ENCODE measurements at regions not wholly inside any gene's neighbourhood (a gene's known extent, or its start where the extent isn't known, plus 50 kb on each side); places are given as distances from the start of the nearest gene placed in this dataset.
"Not testable (repeated sequence)": the region's sequence is repeated elsewhere in the genome, so short reads cannot be mapped to it uniquely, and the experiment has no call there.

GRCh38 chr1:226461087-226461486, 53.2 kb upstream of the PARP1 start:
- DNase-seq, result no peak

GRCh38 chr1:226463925-226464586, 56.2 kb upstream of the PARP1 start:
- DNase-seq, result no peak

GRCh38 chr1:226464587-226464971, 56.7 kb upstream of the PARP1 start:
- DNase-seq, result not testable (repeated sequence)

GRCh38 chr1:226466296-226466695, 58.4 kb upstream of the PARP1 start:
- no peak for DNase-seq

- no peak for DNase-seq
Measured at GRCh38 chr1:226467443-226467842, 59.5 kb upstream of the PARP1 start.

- no peak for DNase-seq
Measured at GRCh38 chr1:226470921-226471866, 63.3 kb upstream of the PARP1 start.

- DNase-seq, result no peak
Measured at GRCh38 chr1:226473325-226473724, 65.4 kb upstream of the PARP1 start.

GRCh38 chr1:226474041-226474440, 66.1 kb upstream of the PARP1 start:
- DNase-seq, result no peak

GRCh38 chr1:226474443-226475141, 66.7 kb upstream of the PARP1 start:
- DNase-seq, result no peak

- no peak for DNase-seq
Measured at GRCh38 chr1:226475142-226475511, 67.2 kb upstream of the PARP1 start.

- DNase-seq, result no peak
Measured at GRCh38 chr1:226476066-226476465, 68.2 kb upstream of the PARP1 start.

GRCh38 chr1:226476648-226477319, 68.9 kb upstream of the PARP1 start:
- DNase-seq, result no peak

GRCh38 chr1:226479474-226479873, 69.1 kb upstream of the STUM start:
- DNase-seq, result no peak

- DNase-seq, result no peak
Measured at GRCh38 chr1:226480461-226480860, 68.1 kb upstream of the STUM start.

- no peak for DNase-seq
Measured at GRCh38 chr1:226481133-226481532, 67.4 kb upstream of the STUM start.

GRCh38 chr1:226482196-226482595, 66.4 kb upstream of the STUM start:
- no peak for DNase-seq

- no peak for DNase-seq
Measured at GRCh38 chr1:226482975-226483700, 65.4 kb upstream of the STUM start.

- no peak for DNase-seq
Measured at GRCh38 chr1:226485192-226485591, 63.4 kb upstream of the STUM start.

- DNase-seq, result no peak
Measured at GRCh38 chr1:226486161-226486560, 62.4 kb upstream of the STUM start.

- no peak for DNase-seq
Measured at GRCh38 chr1:226487921-226488320, 60.6 kb upstream of the STUM start.

GRCh38 chr1:226489718-226490425, 58.7 kb upstream of the STUM start:
- DNase-seq, result peak; percentile 7

- no peak for DNase-seq
Measured at GRCh38 chr1:226490426-226490809, 58.1 kb upstream of the STUM start.

Measured in activated CD4-positive, alpha-beta T cell treated with anti-CD3 and anti-CD28 coated beads, Interleukin-2, amount 50 U/mL, for 16 hours (primary cell).